Liver (tissue), 3 donors: ENCODE measurements at regions not wholly inside any gene's neighbourhood (a gene's known extent, or its start where the extent isn't known, plus 50 kb on each side); places are given as distances from the start of the nearest gene placed in this dataset.

Source experiments
- CTCF ChIP-seq: fragments of 150-350 bp; IDR thresholded peaks from 2 replicates; pipeline ENCODE4 v1.5.1; 2017; ENCODE audit warnings: improper control_type of control experiment, low read depth, low read length; ENCODE audit not compliant: missing input control
- EGR1 ChIP-seq, 2 donors: IDR thresholded peaks; 2 replicates each; pipeline ENCODE4 v1.6.1; 2016 to 2018; ENCODE audit warnings: antibody characterized with exemption in 2 of 2, low read depth in 2 of 2
- FOXA2 ChIP-seq: IDR thresholded peaks from 2 replicates; pipeline ENCODE4 v1.6.1; 2016; ENCODE audit warnings: antibody characterized with exemption
- GABPA ChIP-seq, 2 donors: IDR thresholded peaks in 1 of 2; conservative IDR thresholded peaks in 1 of 2; 2 replicates each; pipeline ENCODE4 v1.6.1; 2016; ENCODE audit warnings: antibody characterized with exemption in 2 of 2, mild to moderate bottlenecking in 1 of 2, moderate library complexity in 1 of 2
- HNF4A ChIP-seq, 2 donors: conservative IDR thresholded peaks; 2 replicates each; pipeline ENCODE4 v1.6.1; 2016; ENCODE audit warnings: antibody characterized with exemption in 2 of 2, mild to moderate bottlenecking in 2 of 2
- JUND ChIP-seq, 2 donors: IDR thresholded peaks; 2 replicates each; pipeline ENCODE4 v1.6.1; 2016; ENCODE audit warnings: antibody characterized with exemption in 2 of 2
- RAD21 ChIP-seq, 2 donors: IDR thresholded peaks; 2 replicates each; pipeline ENCODE4 v1.6.1; 2016; ENCODE audit warnings: antibody characterized with exemption in 2 of 2, mild to moderate bottlenecking in 2 of 2
- SP1 ChIP-seq: IDR thresholded peaks from 2 replicates; pipeline ENCODE4 v1.6.1; 2018; ENCODE audit warnings: antibody characterized with exemption, mild to moderate bottlenecking
- TAF1 ChIP-seq: conservative IDR thresholded peaks from 2 replicates; pipeline ENCODE4 v1.6.1; 2016; ENCODE audit warnings: antibody characterized with exemption, mild to moderate bottlenecking
- YY1 ChIP-seq: IDR thresholded peaks from 2 replicates; pipeline ENCODE4 v1.6.1; 2016; ENCODE audit warnings: antibody characterized with exemption, mild to moderate bottlenecking
- TF ChIP-seq, protein P1 (sequence below): IDR thresholded peaks from 2 replicates; pipeline ENCODE4 v1.6.1; 2016; ENCODE audit warnings: antibody characterized with exemption
- TF ChIP-seq, protein P2 (sequence below): IDR thresholded peaks from 2 replicates; pipeline ENCODE4 v1.6.1; 2016; ENCODE audit warnings: antibody characterized with exemption, mild to moderate bottlenecking
- donor health status: healthy.
- donor health status: healthy.

GRCh38 chr11:113615098-113615497, 91.0 kb downstream of the TMPRSS5 start:
- TF ChIP-seq YY1 (no peak), CTCF (no peak), TAF1 (no peak), HNF4A (conservative IDR thresholded peaks at IDR 0.05) (no peak), SP1 (no peak), RAD21 (IDR thresholded peaks at IDR 0.05) (no peak), JUND (IDR thresholded peaks at IDR 0.05) (no peak), EGR1 (IDR thresholded peaks at IDR 0.05; ENCODE audit: low read depth in 2 of 2) (no peak), GABPA (IDR thresholded peaks at IDR 0.05 in 1 of 2, conservative IDR thresholded peaks at IDR 0.05 in 1 of 2) (no peak), FOXA2 (no peak)
- TF ChIP-seq, protein P1, sequence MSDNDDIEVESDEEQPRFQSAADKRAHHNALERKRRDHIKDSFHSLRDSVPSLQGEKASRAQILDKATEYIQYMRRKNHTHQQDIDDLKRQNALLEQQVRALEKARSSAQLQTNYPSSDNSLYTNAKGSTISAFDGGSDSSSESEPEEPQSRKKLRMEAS = no peak
- TF ChIP-seq, protein P2, sequence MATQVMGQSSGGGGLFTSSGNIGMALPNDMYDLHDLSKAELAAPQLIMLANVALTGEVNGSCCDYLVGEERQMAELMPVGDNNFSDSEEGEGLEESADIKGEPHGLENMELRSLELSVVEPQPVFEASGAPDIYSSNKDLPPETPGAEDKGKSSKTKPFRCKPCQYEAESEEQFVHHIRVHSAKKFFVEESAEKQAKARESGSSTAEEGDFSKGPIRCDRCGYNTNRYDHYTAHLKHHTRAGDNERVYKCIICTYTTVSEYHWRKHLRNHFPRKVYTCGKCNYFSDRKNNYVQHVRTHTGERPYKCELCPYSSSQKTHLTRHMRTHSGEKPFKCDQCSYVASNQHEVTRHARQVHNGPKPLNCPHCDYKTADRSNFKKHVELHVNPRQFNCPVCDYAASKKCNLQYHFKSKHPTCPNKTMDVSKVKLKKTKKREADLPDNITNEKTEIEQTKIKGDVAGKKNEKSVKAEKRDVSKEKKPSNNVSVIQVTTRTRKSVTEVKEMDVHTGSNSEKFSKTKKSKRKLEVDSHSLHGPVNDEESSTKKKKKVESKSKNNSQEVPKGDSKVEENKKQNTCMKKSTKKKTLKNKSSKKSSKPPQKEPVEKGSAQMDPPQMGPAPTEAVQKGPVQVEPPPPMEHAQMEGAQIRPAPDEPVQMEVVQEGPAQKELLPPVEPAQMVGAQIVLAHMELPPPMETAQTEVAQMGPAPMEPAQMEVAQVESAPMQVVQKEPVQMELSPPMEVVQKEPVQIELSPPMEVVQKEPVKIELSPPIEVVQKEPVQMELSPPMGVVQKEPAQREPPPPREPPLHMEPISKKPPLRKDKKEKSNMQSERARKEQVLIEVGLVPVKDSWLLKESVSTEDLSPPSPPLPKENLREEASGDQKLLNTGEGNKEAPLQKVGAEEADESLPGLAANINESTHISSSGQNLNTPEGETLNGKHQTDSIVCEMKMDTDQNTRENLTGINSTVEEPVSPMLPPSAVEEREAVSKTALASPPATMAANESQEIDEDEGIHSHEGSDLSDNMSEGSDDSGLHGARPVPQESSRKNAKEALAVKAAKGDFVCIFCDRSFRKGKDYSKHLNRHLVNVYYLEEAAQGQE = no peak
